ENCODE measurements at regions not wholly inside any gene's neighbourhood (a gene's known extent, or its start where the extent isn't known, plus 50 kb on each side); places are given as distances from the start of the nearest gene placed in this dataset.

DNA sequence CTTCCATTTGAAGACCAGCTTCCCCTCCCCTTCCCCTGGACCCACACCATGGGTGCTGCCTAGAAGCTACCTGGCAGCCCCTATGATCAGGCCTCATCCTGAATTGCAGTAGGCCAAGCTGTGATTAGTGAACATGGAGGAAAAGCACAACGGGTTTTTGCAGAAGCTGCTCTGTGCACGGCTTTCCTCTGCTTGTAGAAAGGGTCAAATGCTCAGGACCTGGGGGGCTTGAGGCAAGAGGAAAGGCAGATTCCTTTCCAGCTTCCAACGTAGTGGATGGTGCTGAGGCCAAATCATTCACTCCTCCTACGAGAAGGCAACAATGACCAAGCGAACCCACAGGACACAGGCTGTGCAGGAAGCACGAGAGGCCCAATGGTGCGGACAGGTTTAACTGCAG, 410.3 kb upstream of the SHH start:
- CTCF ChIA-PET, result no interaction called here
- no peaks in the 10 kb centered on the region for H3K9me3 Mint-ChIP-seq (ENCODE audit: low read depth, unreplicated experiment)
- no peak overlapping the region for H3K4me3 Mint-ChIP-seq (ENCODE audit: low read depth, unreplicated experiment)
- H3K27me3 Mint-ChIP-seq (ENCODE audit: unreplicated experiment), result peaks cover 64% of the 10 kb centered on the region
- no peaks in the 10 kb centered on the region for H3K36me3 Mint-ChIP-seq (ENCODE audit: insufficient read depth, unreplicated experiment)
- TF ChIP-seq CTCF (IDR thresholded peaks at IDR 0.05; ENCODE audit: unreplicated experiment), result no peak
- intact Hi-C loops (cut with micrococcal nuclease; ENCODE audit: unreplicated experiment), result no loop called here
- H3K4me1 Mint-ChIP-seq (ENCODE audit: low read depth, unreplicated experiment), result no peaks in the 10 kb centered on the region
- no peak for DNase-seq
- H3K27ac Mint-ChIP-seq (ENCODE audit: unreplicated experiment), result no peak overlapping the region
- no TSS peak for BruUV-seq (replicated peaks)

DNA sequence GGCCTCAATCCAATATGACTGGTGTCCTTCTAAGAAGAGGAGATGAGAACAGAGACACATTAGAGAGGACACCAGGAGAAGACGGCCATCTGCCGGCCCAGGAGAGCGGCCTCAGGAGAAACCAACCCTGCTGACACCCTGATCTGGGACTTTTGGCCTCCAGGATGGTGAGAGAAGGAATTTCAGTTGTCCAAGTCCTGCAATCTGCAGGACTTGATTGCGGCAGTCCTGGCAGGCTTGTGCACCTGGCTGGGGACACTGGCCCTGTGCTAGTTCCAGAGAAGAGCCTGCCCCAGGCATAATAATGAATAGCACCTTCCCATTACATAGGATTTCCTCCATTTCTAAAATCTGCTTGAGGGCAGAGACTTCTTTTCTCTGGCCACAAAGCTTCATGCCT, 409.9 kb upstream of the SHH start:
- CTCF ChIA-PET, result no interaction called here
- intact Hi-C loops (cut with micrococcal nuclease; ENCODE audit: unreplicated experiment), result no loop called here
- no peak for DNase-seq
- no peak overlapping the region for H3K27ac Mint-ChIP-seq (ENCODE audit: unreplicated experiment)
- H3K36me3 Mint-ChIP-seq (ENCODE audit: insufficient read depth, unreplicated experiment), result no peaks in the 10 kb centered on the region
- TF ChIP-seq CTCF (IDR thresholded peaks at IDR 0.05; ENCODE audit: unreplicated experiment), result no peak
- no peak overlapping the region for H3K4me3 Mint-ChIP-seq (ENCODE audit: low read depth, unreplicated experiment)
- no peaks in the 10 kb centered on the region for H3K9me3 Mint-ChIP-seq (ENCODE audit: low read depth, unreplicated experiment)
- H3K4me1 Mint-ChIP-seq (ENCODE audit: low read depth, unreplicated experiment), result no peaks in the 10 kb centered on the region
- no TSS peak for BruUV-seq (replicated peaks)
- H3K27me3 Mint-ChIP-seq (ENCODE audit: unreplicated experiment), result peaks cover 69% of the 10 kb centered on the region

GRCh38 chr7:156220701-156221100, 408.4 kb upstream of the SHH start:
- no peaks in the 10 kb centered on the region for H3K4me1 Mint-ChIP-seq (ENCODE audit: low read depth, unreplicated experiment)
- intact Hi-C loops (cut with micrococcal nuclease; ENCODE audit: unreplicated experiment), result no loop called here
- H3K4me3 Mint-ChIP-seq (ENCODE audit: low read depth, unreplicated experiment), result no peak overlapping the region
- CTCF ChIA-PET, result no interaction called here
- TF ChIP-seq CTCF (IDR thresholded peaks at IDR 0.05; ENCODE audit: unreplicated experiment), result no peak
- DNase-seq, result no peak
- H3K27me3 Mint-ChIP-seq (ENCODE audit: unreplicated experiment), result peaks cover 71% of the 10 kb centered on the region
- H3K27ac Mint-ChIP-seq (ENCODE audit: unreplicated experiment), result no peak overlapping the region
- BruUV-seq (replicated peaks), result no TSS peak
- H3K9me3 Mint-ChIP-seq (ENCODE audit: low read depth, unreplicated experiment), result no peaks in the 10 kb centered on the region
- H3K36me3 Mint-ChIP-seq (ENCODE audit: insufficient read depth, unreplicated experiment), result no peaks in the 10 kb centered on the region

- CTCF ChIA-PET, result no interaction called here
- intact Hi-C loops (cut with micrococcal nuclease; ENCODE audit: unreplicated experiment), result no loop called here
- Mint-ChIP-seq H3K4me1 (ENCODE audit: low read depth, unreplicated experiment) (no peaks in the 10 kb centered on the region), H3K4me3 (ENCODE audit: low read depth, unreplicated experiment) (no peak overlapping the region), H3K27me3 (ENCODE audit: unreplicated experiment) (peaks cover 71% of the 10 kb centered on the region), H3K36me3 (ENCODE audit: insufficient read depth, unreplicated experiment) (no peaks in the 10 kb centered on the region), H3K27ac (ENCODE audit: unreplicated experiment) (no peak overlapping the region), H3K9me3 (ENCODE audit: low read depth, unreplicated experiment) (no peaks in the 10 kb centered on the region)
- BruUV-seq (replicated peaks), result no TSS peak
- no peak for TF ChIP-seq CTCF (IDR thresholded peaks at IDR 0.05; ENCODE audit: unreplicated experiment)
- DNase-seq, result no peak
These were observed 407.9 kb upstream of the SHH start for GRCh38 chr7:156220078-156220605.
